HEK293 (cell line): ENCODE measurements at regions not wholly inside any gene's neighbourhood (a gene's known extent, or its start where the extent isn't known, plus 50 kb on each side); places are given as distances from the start of the nearest gene placed in this dataset.
A peak's percentile ranks its signal among the peaks of the same experiment; 100 is the strongest.

ENCODE experiments used
- CTCF ChIA-PET: fragments of 350-600 bp; formaldehyde crosslinking; extraction: SDS; loops from one replicate; lab custom pipeline; 2021; ENCODE audit warnings: antibody characterized with exemption; lab: Yijun Ruan, JAX
- POLR2A ChIA-PET: fragments of 300-600 bp; formaldehyde crosslinking; extraction: SDS; loops from one replicate; lab custom pipeline; 2020; ENCODE audit warnings: antibody characterized with exemption, inconsistent platforms; lab: Yijun Ruan, JAX
- H3K27ac ChIP-seq: fragments of 200-500 bp; sonication (Bioruptor generic); 2 replicates; pipeline ENCODE4 v1.5.1; 2014; ENCODE audit warnings: low read depth, low read length, control low read depth, inconsistent platforms; ENCODE audit errors: extremely low read depth
- H3K36me3 ChIP-seq, 2 experiments: fragments of 200-500 bp in 1 of 2; sonication (Bioruptor generic) in 1 of 2; 1 replicate in 1 of 2; 2 replicates in 1 of 2; pipeline ENCODE4 v1.5.1; 2014 to 2017; ENCODE audit warnings: inconsistent platforms in 2 of 2, low read length in 2 of 2; ENCODE audit not compliant: control insufficient read depth in 2 of 2, insufficient read depth in 1 of 2
- H3K4me1 ChIP-seq: fragments of 200-500 bp; sonication (Bioruptor generic); 2 replicates; pipeline ENCODE4 v1.5.1; 2014; ENCODE audit warnings: mild to moderate bottlenecking, low read length, inconsistent platforms; ENCODE audit not compliant: control insufficient read depth, insufficient read depth
- H3K4me3 ChIP-seq: 2 replicates; pipeline ENCODE4 v1.5.1; 2011; ENCODE audit warnings: low read depth, mild to moderate bottlenecking, control low read depth, low read length, moderate library complexity
- H3K9me3 ChIP-seq: fragments of 200-500 bp; sonication (Bioruptor generic); 2 replicates; pipeline ENCODE4 v1.5.1; 2014; ENCODE audit warnings: low read depth, low read length, inconsistent platforms; ENCODE audit not compliant: control insufficient read depth, insufficient read depth
- GFI1B ChIP-seq: fragments of 450-650 bp; formaldehyde crosslinking; IDR thresholded peaks from 2 replicates; pipeline ENCODE4 v1.5.1; 2016; ENCODE audit warnings: missing biosample characterization, missing genetic modification characterization
- OVOL3 ChIP-seq: fragments of 450-650 bp; formaldehyde crosslinking; IDR thresholded peaks from 2 replicates; pipeline ENCODE4 v1.5.1; 2016; ENCODE audit warnings: missing biosample characterization, missing genetic modification characterization
- PRDM1 ChIP-seq: fragments of 450-650 bp; formaldehyde crosslinking; IDR thresholded peaks from 2 replicates; pipeline ENCODE4; 2016; ENCODE audit warnings: missing biosample characterization, missing genetic modification characterization
- ZNF16 ChIP-seq: fragments of 450-650 bp; formaldehyde crosslinking; IDR thresholded peaks from 2 replicates; pipeline ENCODE4 v1.5.1; 2016; ENCODE audit warnings: low read depth, missing biosample characterization, missing genetic modification characterization
- ZNF169 ChIP-seq: fragments of 450-650 bp; formaldehyde crosslinking; IDR thresholded peaks from 2 replicates; pipeline ENCODE4 v1.5.1; 2016; ENCODE audit warnings: missing biosample characterization, missing genetic modification characterization
- ZNF214 ChIP-seq: fragments of 450-650 bp; formaldehyde crosslinking; IDR thresholded peaks from 2 replicates; pipeline ENCODE4 v1.5.1; 2017; ENCODE audit warnings: missing biosample characterization, mild to moderate bottlenecking, missing genetic modification characterization, borderline replicate concordance
- ZNF560 ChIP-seq: fragments of 450-650 bp; formaldehyde crosslinking; IDR thresholded peaks from 2 replicates; pipeline ENCODE4 v1.5.1; 2017; ENCODE audit warnings: missing biosample characterization, missing genetic modification characterization, borderline replicate concordance
- ZNF596 ChIP-seq: fragments of 450-650 bp; IDR thresholded peaks from 2 replicates; pipeline ENCODE4 v1.5.0; 2018; ENCODE audit warnings: missing biosample characterization, mild to moderate bottlenecking, missing genetic modification characterization, moderate library complexity
- ZNF654 ChIP-seq: fragments of 450-650 bp; formaldehyde crosslinking; IDR thresholded peaks from 2 replicates; pipeline ENCODE4 v1.5.1; 2016; ENCODE audit warnings: low read depth, missing biosample characterization, missing genetic modification characterization
- ZNF660 ChIP-seq: fragments of 450-650 bp; IDR thresholded peaks from 2 replicates; pipeline ENCODE4 v1.5.1; 2018; ENCODE audit warnings: missing biosample characterization, mild to moderate bottlenecking, missing genetic modification characterization
- ZNF664 ChIP-seq: fragments of 450-650 bp; formaldehyde crosslinking; IDR thresholded peaks from 2 replicates; pipeline ENCODE4 v1.5.1; 2016; ENCODE audit warnings: missing biosample characterization, missing genetic modification characterization
- ZSCAN23 ChIP-seq: fragments of 450-650 bp; formaldehyde crosslinking; IDR thresholded peaks from 2 replicates; pipeline ENCODE4 v1.5.1; 2016; ENCODE audit warnings: missing biosample characterization, missing genetic modification characterization
- TF ChIP-seq, protein P1 (sequence below): fragments of 450-650 bp; IDR thresholded peaks from 2 replicates; pipeline ENCODE4 v1.5.1; 2018; ENCODE audit warnings: missing biosample characterization, missing genetic modification characterization
- TF ChIP-seq, protein P2 (sequence below): fragments of 450-650 bp; formaldehyde crosslinking; IDR thresholded peaks from 2 replicates; pipeline ENCODE4 v1.5.1; 2016; ENCODE audit warnings: missing biosample characterization, missing genetic modification characterization
- TF ChIP-seq, protein P3 (sequence below): fragments of 450-650 bp; formaldehyde crosslinking; IDR thresholded peaks from 2 replicates; pipeline ENCODE4 v1.5.1; 2016; ENCODE audit warnings: missing biosample characterization, missing genetic modification characterization, borderline replicate concordance
- TF ChIP-seq, protein P4 (sequence below): fragments of 450-650 bp; formaldehyde crosslinking; IDR thresholded peaks from 2 replicates; pipeline ENCODE4 v1.5.1; 2016; ENCODE audit warnings: missing biosample characterization, missing genetic modification characterization
- TF ChIP-seq, protein P5 (sequence below): fragments of 450-650 bp; formaldehyde crosslinking; IDR thresholded peaks from 2 replicates; pipeline ENCODE4 v1.5.1; 2016; ENCODE audit warnings: missing biosample characterization, missing genetic modification characterization
- TF ChIP-seq, protein P6 (sequence below): fragments of 450-650 bp; formaldehyde crosslinking; IDR thresholded peaks from 2 replicates; pipeline ENCODE4 v1.5.1; 2016; ENCODE audit warnings: missing biosample characterization, missing genetic modification characterization

DNA sequence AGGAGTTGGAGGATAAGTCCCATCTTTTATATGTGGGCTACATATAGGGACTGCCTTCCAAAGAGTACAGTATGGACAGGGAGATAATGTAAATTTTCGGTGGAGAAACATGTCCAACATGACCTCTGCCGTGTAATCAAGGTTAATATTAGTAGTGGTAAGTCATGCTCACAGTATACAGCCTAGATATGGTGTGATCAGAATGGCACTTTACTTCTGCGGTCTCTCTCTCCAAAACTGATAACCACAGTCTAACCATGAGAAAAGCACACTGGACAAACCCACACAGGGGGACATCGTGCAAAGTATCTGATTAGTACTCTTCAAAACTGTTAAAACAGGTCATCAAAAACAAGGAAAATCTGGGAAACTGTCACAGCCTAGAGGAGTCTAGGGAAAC lies 66.6 kb upstream of the PLCL2 start:
- Histone ChIP-seq H3K27ac (no peak overlapping the region), H3K4me1 (no peaks in the 10 kb centered on the region)
- POLR2A ChIA-PET = no interaction called here
- TF ChIP-seq, protein P1, sequence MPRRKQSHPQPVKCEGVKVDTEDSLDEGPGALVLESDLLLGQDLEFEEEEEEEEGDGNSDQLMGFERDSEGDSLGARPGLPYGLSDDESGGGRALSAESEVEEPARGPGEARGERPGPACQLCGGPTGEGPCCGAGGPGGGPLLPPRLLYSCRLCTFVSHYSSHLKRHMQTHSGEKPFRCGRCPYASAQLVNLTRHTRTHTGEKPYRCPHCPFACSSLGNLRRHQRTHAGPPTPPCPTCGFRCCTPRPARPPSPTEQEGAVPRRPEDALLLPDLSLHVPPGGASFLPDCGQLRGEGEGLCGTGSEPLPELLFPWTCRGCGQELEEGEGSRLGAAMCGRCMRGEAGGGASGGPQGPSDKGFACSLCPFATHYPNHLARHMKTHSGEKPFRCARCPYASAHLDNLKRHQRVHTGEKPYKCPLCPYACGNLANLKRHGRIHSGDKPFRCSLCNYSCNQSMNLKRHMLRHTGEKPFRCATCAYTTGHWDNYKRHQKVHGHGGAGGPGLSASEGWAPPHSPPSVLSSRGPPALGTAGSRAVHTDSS (tag by site-specific recombination) = no peak
- TF ChIP-seq ZNF596 (tag by site-specific recombination) = no peak
- no peak for TF ChIP-seq ZNF654 (tag by site-specific recombination)
- no peak for TF ChIP-seq ZNF560 (tag by site-specific recombination)
- TF ChIP-seq PRDM1 = no peak
- TF ChIP-seq ZNF660 (tag by site-specific recombination) = no peak
- TF ChIP-seq, protein P2, sequence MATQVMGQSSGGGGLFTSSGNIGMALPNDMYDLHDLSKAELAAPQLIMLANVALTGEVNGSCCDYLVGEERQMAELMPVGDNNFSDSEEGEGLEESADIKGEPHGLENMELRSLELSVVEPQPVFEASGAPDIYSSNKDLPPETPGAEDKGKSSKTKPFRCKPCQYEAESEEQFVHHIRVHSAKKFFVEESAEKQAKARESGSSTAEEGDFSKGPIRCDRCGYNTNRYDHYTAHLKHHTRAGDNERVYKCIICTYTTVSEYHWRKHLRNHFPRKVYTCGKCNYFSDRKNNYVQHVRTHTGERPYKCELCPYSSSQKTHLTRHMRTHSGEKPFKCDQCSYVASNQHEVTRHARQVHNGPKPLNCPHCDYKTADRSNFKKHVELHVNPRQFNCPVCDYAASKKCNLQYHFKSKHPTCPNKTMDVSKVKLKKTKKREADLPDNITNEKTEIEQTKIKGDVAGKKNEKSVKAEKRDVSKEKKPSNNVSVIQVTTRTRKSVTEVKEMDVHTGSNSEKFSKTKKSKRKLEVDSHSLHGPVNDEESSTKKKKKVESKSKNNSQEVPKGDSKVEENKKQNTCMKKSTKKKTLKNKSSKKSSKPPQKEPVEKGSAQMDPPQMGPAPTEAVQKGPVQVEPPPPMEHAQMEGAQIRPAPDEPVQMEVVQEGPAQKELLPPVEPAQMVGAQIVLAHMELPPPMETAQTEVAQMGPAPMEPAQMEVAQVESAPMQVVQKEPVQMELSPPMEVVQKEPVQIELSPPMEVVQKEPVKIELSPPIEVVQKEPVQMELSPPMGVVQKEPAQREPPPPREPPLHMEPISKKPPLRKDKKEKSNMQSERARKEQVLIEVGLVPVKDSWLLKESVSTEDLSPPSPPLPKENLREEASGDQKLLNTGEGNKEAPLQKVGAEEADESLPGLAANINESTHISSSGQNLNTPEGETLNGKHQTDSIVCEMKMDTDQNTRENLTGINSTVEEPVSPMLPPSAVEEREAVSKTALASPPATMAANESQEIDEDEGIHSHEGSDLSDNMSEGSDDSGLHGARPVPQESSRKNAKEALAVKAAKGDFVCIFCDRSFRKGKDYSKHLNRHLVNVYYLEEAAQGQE (tag by site-specific recombination) = no peak
- no peak for TF ChIP-seq ZNF16 (tag by site-specific recombination)
- TF ChIP-seq, protein P3, sequence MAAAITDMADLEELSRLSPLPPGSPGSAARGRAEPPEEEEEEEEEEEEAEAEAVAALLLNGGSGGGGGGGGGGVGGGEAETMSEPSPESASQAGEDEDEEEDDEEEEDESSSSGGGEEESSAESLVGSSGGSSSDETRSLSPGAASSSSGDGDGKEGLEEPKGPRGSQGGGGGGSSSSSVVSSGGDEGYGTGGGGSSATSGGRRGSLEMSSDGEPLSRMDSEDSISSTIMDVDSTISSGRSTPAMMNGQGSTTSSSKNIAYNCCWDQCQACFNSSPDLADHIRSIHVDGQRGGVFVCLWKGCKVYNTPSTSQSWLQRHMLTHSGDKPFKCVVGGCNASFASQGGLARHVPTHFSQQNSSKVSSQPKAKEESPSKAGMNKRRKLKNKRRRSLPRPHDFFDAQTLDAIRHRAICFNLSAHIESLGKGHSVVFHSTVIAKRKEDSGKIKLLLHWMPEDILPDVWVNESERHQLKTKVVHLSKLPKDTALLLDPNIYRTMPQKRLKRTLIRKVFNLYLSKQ = no peak
- no peak for TF ChIP-seq ZNF664 (tag by site-specific recombination)
- no peak for TF ChIP-seq ZSCAN23
- TF ChIP-seq ZNF214 = no peak
- TF ChIP-seq OVOL3 (tag by site-specific recombination) = no peak
- TF ChIP-seq, protein P4, sequence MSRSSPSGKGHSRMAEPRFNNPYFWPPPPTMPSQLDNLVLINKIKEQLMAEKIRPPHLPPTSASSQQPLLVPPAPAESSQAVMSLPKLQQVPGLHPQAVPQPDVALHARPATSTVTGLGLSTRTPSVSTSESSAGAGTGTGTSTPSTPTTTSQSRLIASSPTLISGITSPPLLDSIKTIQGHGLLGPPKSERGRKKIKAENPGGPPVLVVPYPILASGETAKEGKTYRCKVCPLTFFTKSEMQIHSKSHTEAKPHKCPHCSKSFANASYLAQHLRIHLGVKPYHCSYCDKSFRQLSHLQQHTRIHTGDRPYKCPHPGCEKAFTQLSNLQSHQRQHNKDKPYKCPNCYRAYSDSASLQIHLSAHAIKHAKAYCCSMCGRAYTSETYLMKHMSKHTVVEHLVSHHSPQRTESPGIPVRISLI (tag by site-specific recombination) = no peak
- TF ChIP-seq, protein P5, sequence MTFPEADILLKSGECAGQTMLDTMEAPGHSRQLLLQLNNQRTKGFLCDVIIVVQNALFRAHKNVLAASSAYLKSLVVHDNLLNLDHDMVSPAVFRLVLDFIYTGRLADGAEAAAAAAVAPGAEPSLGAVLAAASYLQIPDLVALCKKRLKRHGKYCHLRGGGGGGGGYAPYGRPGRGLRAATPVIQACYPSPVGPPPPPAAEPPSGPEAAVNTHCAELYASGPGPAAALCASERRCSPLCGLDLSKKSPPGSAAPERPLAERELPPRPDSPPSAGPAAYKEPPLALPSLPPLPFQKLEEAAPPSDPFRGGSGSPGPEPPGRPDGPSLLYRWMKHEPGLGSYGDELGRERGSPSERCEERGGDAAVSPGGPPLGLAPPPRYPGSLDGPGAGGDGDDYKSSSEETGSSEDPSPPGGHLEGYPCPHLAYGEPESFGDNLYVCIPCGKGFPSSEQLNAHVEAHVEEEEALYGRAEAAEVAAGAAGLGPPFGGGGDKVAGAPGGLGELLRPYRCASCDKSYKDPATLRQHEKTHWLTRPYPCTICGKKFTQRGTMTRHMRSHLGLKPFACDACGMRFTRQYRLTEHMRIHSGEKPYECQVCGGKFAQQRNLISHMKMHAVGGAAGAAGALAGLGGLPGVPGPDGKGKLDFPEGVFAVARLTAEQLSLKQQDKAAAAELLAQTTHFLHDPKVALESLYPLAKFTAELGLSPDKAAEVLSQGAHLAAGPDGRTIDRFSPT (tag by site-specific recombination) = no peak
- no peak for TF ChIP-seq GFI1B (tag by site-specific recombination)
- TF ChIP-seq, all 188 proteins: peak for 0
- no peak overlapping the region for H3K4me3 ChIP-seq
- CTCF ChIA-PET = no interaction called here
- H3K9me3 ChIP-seq = no peaks in the 10 kb centered on the region
- H3K36me3 ChIP-seq = no peaks in the 10 kb centered on the region

DNA sequence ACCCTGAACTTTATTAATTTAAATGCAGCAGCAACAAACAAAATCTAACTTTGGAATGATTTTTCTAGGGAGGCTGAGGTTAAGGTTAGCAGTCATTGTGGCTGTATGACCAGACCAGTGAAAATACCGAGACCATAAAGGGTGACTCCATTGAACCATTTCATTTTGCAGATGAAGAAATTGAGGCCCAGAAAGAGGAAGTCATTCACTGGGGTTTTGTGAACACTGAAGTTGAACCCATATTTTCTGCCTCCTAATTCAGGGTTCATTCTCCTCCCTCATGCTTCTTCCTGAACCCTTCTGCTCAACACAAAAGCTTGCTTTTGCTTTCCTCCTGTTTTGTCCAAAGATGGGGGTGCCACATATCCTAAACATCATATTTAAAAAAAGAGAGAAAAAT lies 65.8 kb upstream of the PLCL2 start:
- Histone ChIP-seq H3K27ac (no peak overlapping the region), H3K9me3 (no peaks in the 10 kb centered on the region), H3K4me1 (no peaks in the 10 kb centered on the region), H3K4me3 (no peak overlapping the region), H3K36me3 (no peaks in the 10 kb centered on the region)
- peak; percentile 85; the same call in 1 of the 2 replicates for TF ChIP-seq ZNF169 (tag by site-specific recombination)
- TF ChIP-seq, protein P6, sequence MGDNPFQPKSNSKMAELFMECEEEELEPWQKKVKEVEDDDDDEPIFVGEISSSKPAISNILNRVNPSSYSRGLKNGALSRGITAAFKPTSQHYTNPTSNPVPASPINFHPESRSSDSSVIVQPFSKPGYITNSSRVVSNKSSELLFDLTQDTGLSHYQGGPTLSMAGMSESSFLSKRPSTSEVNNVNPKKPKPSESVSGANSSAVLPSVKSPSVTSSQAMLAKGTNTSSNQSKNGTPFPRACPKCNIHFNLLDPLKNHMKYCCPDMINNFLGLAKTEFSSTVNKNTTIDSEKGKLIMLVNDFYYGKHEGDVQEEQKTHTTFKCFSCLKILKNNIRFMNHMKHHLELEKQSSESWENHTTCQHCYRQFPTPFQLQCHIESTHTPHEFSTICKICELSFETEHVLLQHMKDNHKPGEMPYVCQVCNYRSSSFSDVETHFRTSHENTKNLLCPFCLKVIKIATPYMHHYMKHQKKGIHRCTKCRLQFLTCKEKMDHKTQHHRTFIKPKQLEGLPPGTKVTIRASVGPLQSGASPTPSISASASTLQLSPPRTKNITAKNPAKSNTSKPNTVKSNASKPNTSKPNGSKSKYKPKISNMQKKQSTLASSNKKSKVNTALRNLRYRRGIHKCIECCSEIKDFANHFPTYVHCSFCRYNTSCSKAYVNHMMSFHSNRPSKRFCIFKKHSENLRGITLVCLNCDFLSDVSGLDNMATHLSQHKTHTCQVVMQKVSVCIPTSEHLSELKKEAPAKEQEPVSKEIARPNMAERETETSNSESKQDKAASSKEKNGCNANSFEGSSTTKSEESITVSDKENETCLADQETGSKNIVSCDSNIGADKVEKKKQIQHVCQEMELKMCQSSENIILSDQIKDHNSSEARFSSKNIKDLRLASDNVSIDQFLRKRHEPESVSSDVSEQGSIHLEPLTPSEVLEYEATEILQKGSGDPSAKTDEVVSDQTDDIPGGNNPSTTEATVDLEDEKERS (tag by site-specific recombination) = no peak
- POLR2A ChIA-PET = no interaction called here
- CTCF ChIA-PET = no interaction called here
